Activated CD8-positive, alpha-beta T cell treated with anti-CD3 and anti-CD28 coated beads for 36 hours (primary cell): ENCODE measurements at regions not wholly inside any gene's neighbourhood (a gene's known extent, or its start where the extent isn't known, plus 50 kb on each side); places are given as distances from the start of the nearest gene placed in this dataset.

Source experiments
- ATAC-seq: fragments of 200-7000 bp; cut with Tn5 transposase; one replicate; pipeline ENCODE4 v1.10.0; 2021; ENCODE audit warnings: mild to moderate bottlenecking, moderate library complexity
- CTCF ChIA-PET: fragments of 350-600 bp; sonication (Branson Sonifier 250); formaldehyde crosslinking; loops from one replicate; lab custom pipeline; 2021; ENCODE audit warnings: antibody characterized with exemption; lab: Charles Lee
- POLR2A ChIA-PET: fragments of 350-600 bp; sonication (Branson Sonifier 250); formaldehyde crosslinking; loops from one replicate; lab custom pipeline; 2021; ENCODE audit warnings: antibody characterized with exemption; lab: Charles Lee
- DNase-seq: peaks from one replicate; pipeline ENCODE4 v3.0.0-alpha.2; 2020
- H3K27ac Mint-ChIP-seq: one replicate; pipeline ENCODE4 v1.8.0; 2021; ENCODE audit warnings: mild to moderate bottlenecking, mixed read lengths
- H3K27me3 Mint-ChIP-seq: one replicate; pipeline ENCODE4 v1.8.0; 2021; ENCODE audit warnings: mixed read lengths
- H3K36me3 Mint-ChIP-seq: one replicate; pipeline ENCODE4 v1.8.0; 2021; ENCODE audit warnings: low read depth, mixed read lengths
- H3K4me1 Mint-ChIP-seq: one replicate; pipeline ENCODE4 v1.8.0; 2021; ENCODE audit warnings: low read depth, mixed read lengths
- H3K4me3 Mint-ChIP-seq: one replicate; pipeline ENCODE4 v1.8.0; 2021; ENCODE audit warnings: mild to moderate bottlenecking, moderate library complexity, mixed read lengths
- H3K9me3 Mint-ChIP-seq: one replicate; pipeline ENCODE4 v1.8.0; 2021; ENCODE audit warnings: mixed read lengths
- intact Hi-C: fragments of 100-400 bp; cut with micrococcal nuclease; formaldehyde crosslinking; loops from one replicate; pipeline ENCODE4 v1.10.0; 2022
- TF ChIP-seq, protein P1 (sequence below): fragments of 200-600 bp; IDR thresholded peaks from one replicate; pipeline ENCODE4 v1.8.0; 2022; ENCODE audit warnings: antibody characterized with exemption, mild to moderate bottlenecking

DNA sequence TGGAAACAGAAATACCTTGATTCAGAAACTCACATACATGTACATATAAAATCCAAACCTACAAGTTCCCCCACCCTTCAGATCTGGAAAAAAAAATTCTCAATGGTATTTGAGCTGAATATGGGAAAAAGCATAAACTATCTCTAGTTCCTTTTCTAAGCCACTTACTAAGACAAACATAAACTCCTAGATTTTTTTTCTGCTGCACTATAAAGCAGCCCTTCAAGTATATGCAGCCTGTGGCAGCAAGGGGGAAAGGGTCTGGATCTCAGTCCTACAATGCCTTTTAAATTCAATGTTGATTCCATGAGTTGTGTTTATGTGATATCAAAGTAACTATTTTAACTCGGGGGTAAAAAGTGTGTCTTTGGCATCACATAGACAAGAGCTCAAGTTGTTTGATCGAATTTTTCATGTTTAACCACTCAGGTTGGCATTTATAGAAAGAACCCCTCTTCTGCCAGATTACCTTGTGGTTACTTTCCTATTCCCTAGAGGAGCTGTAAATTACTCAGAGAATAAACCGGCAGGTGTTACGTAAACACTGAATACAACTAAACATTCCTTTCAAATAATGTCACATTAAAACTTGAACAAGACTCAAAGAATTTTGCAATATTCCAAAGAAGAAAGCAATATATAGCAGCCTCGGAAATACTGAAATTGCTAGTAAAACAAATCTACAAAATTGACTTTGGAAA, 91.8 kb upstream of the FER start:
- ChIA-PET CTCF (interaction anchor here (2.0 kb wide), 1 partner anchor 14 kb away, joined by 8 read pairs; no protein-coding TSS in a partner anchor), POLR2A (no interaction called here)
- H3K27me3 Mint-ChIP-seq: peaks cover 12% of the 10 kb centered on the region
- intact Hi-C loops: no loop called here
- H3K36me3 Mint-ChIP-seq: no peaks in the 10 kb centered on the region
- H3K27ac Mint-ChIP-seq: no peak overlapping the region
- DNase-seq: no peak
- no peaks in the 10 kb centered on the region for H3K9me3 Mint-ChIP-seq
- no peak for ATAC-seq
- H3K4me3 Mint-ChIP-seq: no peak overlapping the region
- no peaks in the 10 kb centered on the region for H3K4me1 Mint-ChIP-seq
- TF ChIP-seq, protein P1, sequence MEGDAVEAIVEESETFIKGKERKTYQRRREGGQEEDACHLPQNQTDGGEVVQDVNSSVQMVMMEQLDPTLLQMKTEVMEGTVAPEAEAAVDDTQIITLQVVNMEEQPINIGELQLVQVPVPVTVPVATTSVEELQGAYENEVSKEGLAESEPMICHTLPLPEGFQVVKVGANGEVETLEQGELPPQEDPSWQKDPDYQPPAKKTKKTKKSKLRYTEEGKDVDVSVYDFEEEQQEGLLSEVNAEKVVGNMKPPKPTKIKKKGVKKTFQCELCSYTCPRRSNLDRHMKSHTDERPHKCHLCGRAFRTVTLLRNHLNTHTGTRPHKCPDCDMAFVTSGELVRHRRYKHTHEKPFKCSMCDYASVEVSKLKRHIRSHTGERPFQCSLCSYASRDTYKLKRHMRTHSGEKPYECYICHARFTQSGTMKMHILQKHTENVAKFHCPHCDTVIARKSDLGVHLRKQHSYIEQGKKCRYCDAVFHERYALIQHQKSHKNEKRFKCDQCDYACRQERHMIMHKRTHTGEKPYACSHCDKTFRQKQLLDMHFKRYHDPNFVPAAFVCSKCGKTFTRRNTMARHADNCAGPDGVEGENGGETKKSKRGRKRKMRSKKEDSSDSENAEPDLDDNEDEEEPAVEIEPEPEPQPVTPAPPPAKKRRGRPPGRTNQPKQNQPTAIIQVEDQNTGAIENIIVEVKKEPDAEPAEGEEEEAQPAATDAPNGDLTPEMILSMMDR: no peak

DNA sequence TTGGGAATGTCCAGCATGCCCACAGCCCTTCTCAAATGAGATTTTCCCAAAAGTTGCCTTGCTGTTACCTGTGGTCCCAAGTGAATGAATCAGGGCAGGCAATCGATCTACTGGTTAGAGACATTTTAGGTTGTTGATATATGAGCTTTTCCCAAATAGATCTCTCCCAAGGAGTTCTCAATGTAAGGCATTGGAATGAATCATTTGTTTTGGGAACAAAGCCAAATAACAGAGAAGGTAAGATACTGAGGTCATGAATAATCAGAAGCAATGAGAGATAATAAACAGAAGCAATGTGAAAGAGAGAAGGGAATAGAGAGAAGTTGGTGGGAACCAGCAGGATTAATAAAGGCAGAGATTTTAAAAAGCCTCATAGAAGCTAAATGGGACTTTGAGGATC, 93.6 kb upstream of the FER start:
- H3K36me3 Mint-ChIP-seq: no peaks in the 10 kb centered on the region
- H3K4me3 Mint-ChIP-seq: no peak overlapping the region
- ChIA-PET POLR2A (no interaction called here), CTCF (no interaction called here)
- H3K9me3 Mint-ChIP-seq: no peaks in the 10 kb centered on the region
- no peak overlapping the region for H3K27ac Mint-ChIP-seq
- DNase-seq (no peak), ATAC-seq (no peak)
- H3K27me3 Mint-ChIP-seq: peaks cover 11% of the 10 kb centered on the region
- intact Hi-C loops: no loop called here
- H3K4me1 Mint-ChIP-seq: no peaks in the 10 kb centered on the region
- TF ChIP-seq, protein P1: no peak

DNA sequence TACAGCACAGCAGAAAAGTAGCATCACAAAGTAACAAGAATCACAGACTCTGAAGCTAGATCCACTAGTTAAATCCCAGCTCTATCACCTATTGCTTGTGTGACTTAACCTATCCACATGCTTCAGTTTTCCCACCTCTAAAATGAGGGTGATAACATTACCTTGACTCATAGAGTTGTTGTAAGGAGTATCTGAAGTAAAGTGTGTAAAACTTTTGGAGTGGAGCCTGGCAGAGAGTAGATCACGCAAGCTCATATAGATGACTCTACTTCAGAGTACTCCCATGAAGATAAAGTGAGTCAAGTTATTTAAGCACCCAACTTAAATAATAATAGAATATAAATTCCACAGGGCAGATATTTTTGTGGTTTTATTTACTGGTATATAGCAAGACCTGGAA, 94.5 kb upstream of the FER start:
- no peaks in the 10 kb centered on the region for H3K4me1 Mint-ChIP-seq

DNA sequence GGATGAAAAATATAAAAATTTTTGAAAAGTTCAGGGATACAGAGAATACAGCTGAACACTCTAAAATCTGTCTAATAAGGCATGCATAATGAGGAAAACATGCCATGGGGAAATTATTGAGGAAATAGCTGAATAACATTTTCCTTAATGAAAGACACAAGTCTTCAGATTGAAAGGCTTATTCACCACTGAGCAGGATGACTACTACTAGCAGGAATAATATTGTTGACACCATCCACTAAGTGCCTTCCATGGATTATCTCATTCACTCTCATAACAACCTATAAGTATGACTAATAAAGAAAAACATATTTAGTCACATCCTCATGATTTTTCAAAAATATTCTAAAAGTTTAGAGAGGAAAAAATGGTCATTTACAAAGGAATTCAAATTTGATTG, 96.7 kb upstream of the FER start:
- CTCF ChIA-PET: interaction anchor here (2.0 kb wide), 1 partner anchor 9 kb away, joined by 10 read pairs; no protein-coding TSS in a partner anchor
- no peak for DNase-seq
- Mint-ChIP-seq H3K27me3 (peaks cover 5% of the 10 kb centered on the region), H3K4me3 (no peak overlapping the region), H3K9me3 (peaks cover 8% of the 10 kb centered on the region), H3K27ac (no peak overlapping the region), H3K4me1 (no peaks in the 10 kb centered on the region), H3K36me3 (peaks cover 3% of the 10 kb centered on the region)
- POLR2A ChIA-PET: no interaction called here
- intact Hi-C loops: no loop called here
- no peak for ATAC-seq
- TF ChIP-seq, protein P1: no peak

More for the DNA sequence above, 94.5 kb upstream of the FER start:
- DNase-seq (no peak), ATAC-seq (no peak)
- Mint-ChIP-seq H3K36me3 (no peaks in the 10 kb centered on the region), H3K27me3 (peaks cover 6% of the 10 kb centered on the region), H3K9me3 (no peaks in the 10 kb centered on the region), H3K27ac (no peak overlapping the region), H3K4me3 (no peak overlapping the region)
- POLR2A ChIA-PET: no interaction called here
- TF ChIP-seq, protein P1: no peak
- intact Hi-C loops: no loop called here
- CTCF ChIA-PET: no interaction called here

DNA sequence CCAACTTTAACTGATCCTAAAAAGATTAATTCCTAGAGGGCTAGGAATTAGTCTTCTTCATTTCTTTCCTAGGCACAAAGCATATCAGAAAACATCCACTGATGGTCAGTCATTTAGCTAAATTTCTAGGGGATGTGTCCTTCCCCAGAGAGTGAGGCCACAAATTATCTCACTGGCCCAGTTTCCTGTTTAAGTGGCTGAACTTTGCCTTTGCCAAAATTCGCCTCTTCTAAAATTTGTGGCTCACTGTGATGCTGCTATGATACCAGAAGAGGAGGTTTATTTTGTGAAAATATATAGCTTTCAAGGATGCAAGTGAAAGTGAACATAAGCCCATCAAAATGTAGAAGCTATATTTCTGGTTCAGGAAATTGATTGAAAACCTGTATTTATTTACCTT, 98.1 kb upstream of the FER start:
- no peak overlapping the region for H3K27ac Mint-ChIP-seq
- DNase-seq: no peak
- H3K27me3 Mint-ChIP-seq: peaks cover 5% of the 10 kb centered on the region
- no peak overlapping the region for H3K4me3 Mint-ChIP-seq
- ChIA-PET POLR2A (no interaction called here), CTCF (interaction anchor here (1.1 to 2.0 kb wide), 3 partner anchors 8 to 24 kb away, joined by 4 to 10 read pairs (median 4); no protein-coding TSS in a partner anchor)
- H3K9me3 Mint-ChIP-seq: peaks cover 8% of the 10 kb centered on the region
- TF ChIP-seq, protein P1: no peak
- ATAC-seq: no peak
- H3K36me3 Mint-ChIP-seq: peaks cover 3% of the 10 kb centered on the region
- intact Hi-C loops: no loop called here
- no peaks in the 10 kb centered on the region for H3K4me1 Mint-ChIP-seq
